Panc1 (cell line): ENCODE measurements at regions not wholly inside any gene's neighbourhood (a gene's known extent, or its start where the extent isn't known, plus 50 kb on each side); places are given as distances from the start of the nearest gene placed in this dataset.

ENCODE experiments used
- ATAC-seq: fragments of 200-7000 bp; cut with Tn5 transposase; 2 replicates; pipeline ENCODE4 v1.9.1; 2020; ENCODE audit warnings: mild to moderate bottlenecking, moderate library complexity
- BruUV-seq: library from RNA; stranded (reverse); fragments of 400-500 nt; replicated peaks from 2 replicates; lab custom pipeline; 2021; lab: Mats Ljungman, UMichigan
- CTCF ChIA-PET: fragments of 300-600 bp; sonication (Branson Sonifier 250); formaldehyde crosslinking; loops from one replicate; lab custom pipeline; 2022; ENCODE audit warnings: antibody characterized with exemption; lab: Charles Lee
- POLR2A ChIA-PET: fragments of 300-600 bp; sonication (Branson Sonifier 250); formaldehyde crosslinking; loops from one replicate; lab custom pipeline; 2022; ENCODE audit warnings: antibody characterized with exemption; lab: Charles Lee
- DNase-seq: peaks from one replicate; pipeline ENCODE4 v3.0.0-alpha.2; 2010; ENCODE audit warnings: low read depth, low spot score
- H3K27ac ChIP-seq: 2 replicates; pipeline ENCODE4 v1.5.1; 2011; ENCODE audit warnings: mild to moderate bottlenecking, low read length, inconsistent platforms
- H3K27me3 ChIP-seq: fragments of 200-500 bp; sonication (Bioruptor generic); 2 replicates; pipeline ENCODE4 v1.6.0; 2014; ENCODE audit warnings: low read length, inconsistent platforms; ENCODE audit not compliant: control insufficient read depth, insufficient read depth
- H3K36me3 ChIP-seq: fragments of 200-500 bp; sonication (Bioruptor generic); 2 replicates; pipeline ENCODE4 v1.5.1; 2014; ENCODE audit warnings: inconsistent platforms, mild to moderate bottlenecking, low read length, moderate library complexity; ENCODE audit not compliant: control insufficient read depth, insufficient read depth
- H3K4me1 ChIP-seq: 2 replicates; pipeline ENCODE4 v1.5.1; 2011; ENCODE audit warnings: inconsistent platforms, mild to moderate bottlenecking, low read length, moderate library complexity; ENCODE audit not compliant: control insufficient read depth, insufficient read depth
- H3K4me3 ChIP-seq, 2 experiments: 2 replicates each; pipeline ENCODE4 v1.5.1; 2011 to 2012; ENCODE audit warnings: low read depth in 2 of 2, low read length in 2 of 2, mild to moderate bottlenecking in 2 of 2, inconsistent platforms in 1 of 2, moderate library complexity in 1 of 2
- H3K9me3 ChIP-seq: fragments of 200-500 bp; sonication (Bioruptor generic); 2 replicates; pipeline ENCODE4 v1.5.1; 2014; ENCODE audit warnings: low read depth, mild to moderate bottlenecking, inconsistent platforms, low read length, moderate library complexity; ENCODE audit not compliant: control insufficient read depth, insufficient read depth
- POLR2AphosphoS5 ChIP-seq: IDR thresholded peaks from 2 replicates; pipeline ENCODE4 v1.6.1; 2012; ENCODE audit warnings: mild to moderate bottlenecking, low read depth, low read length, moderate library complexity
- SIN3A ChIP-seq: IDR thresholded peaks from 2 replicates; pipeline ENCODE4 v1.6.1; 2012; ENCODE audit warnings: low read depth, mild to moderate bottlenecking, low read length, moderate library complexity, borderline replicate concordance; ENCODE audit not compliant: insufficient read depth
- TCF7L2 ChIP-seq: IDR thresholded peaks from 2 replicates; pipeline ENCODE4 v1.6.1; 2011; ENCODE audit warnings: mild to moderate bottlenecking, low read depth, low read length, inconsistent platforms
- in situ Hi-C: cut with HindIII; loops from 2 replicates; pipeline ENCODE4 v1.10.0; 2016; ENCODE audit warnings: low sequenced_read_pairs, low pct_unique_long_range_greater_than_20kb
- intact Hi-C: fragments of 100-400 bp; cut with micrococcal nuclease; formaldehyde crosslinking; loops from one replicate; pipeline ENCODE4 v1.10.0; 2022; ENCODE audit not compliant: unreplicated experiment
- TF ChIP-seq, protein P1 (sequence below): fragments of 450-650 bp; IDR thresholded peaks from 2 replicates; pipeline ENCODE4 v1.5.1; 2017; ENCODE audit warnings: mild to moderate bottlenecking
- TF ChIP-seq, protein P2 (sequence below), 2 experiments: IDR thresholded peaks; 2 replicates each; pipeline ENCODE4 v1.6.1; 2011 to 2012; ENCODE audit warnings: low read depth in 2 of 2, control low read depth in 1 of 2, low read length in 1 of 2, mild to moderate bottlenecking in 1 of 2, moderate library complexity in 1 of 2; ENCODE audit not compliant: insufficient read depth in 1 of 2

DNA sequence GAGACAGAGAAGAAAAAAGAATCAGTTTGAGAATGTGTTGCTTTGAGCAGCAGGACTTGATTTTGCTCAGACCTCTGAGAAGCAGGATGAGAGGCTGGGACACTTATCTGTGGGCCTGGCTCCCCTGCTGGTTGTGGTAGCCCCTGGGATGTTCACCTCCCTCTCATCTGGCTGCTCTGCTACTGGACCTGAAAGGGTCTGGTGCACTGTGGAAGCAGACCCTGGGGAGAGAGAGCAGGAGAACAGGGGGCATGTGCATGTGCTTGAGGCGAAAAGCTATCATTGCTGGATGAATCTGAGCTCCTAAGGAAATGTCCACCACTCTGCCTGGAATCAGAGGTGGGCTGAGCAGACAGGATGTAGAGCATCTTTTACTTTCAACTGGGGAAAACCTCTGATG is 161.1 kb downstream of the SCP2D1 start:
- CTCF ChIA-PET, result no interaction called here
- Histone ChIP-seq H3K4me3 (no peak overlapping the region), H3K36me3 (no peaks in the 10 kb centered on the region), H3K9me3 (no peaks in the 10 kb centered on the region), H3K4me1 (no peaks in the 10 kb centered on the region), H3K27me3 (no peaks in the 10 kb centered on the region), H3K27ac (no peak overlapping the region)
- BruUV-seq, result no TSS peak
- TF ChIP-seq SIN3A (no peak), POLR2AphosphoS5 (no peak), TCF7L2 (no peak)
- TF ChIP-seq, protein P1, sequence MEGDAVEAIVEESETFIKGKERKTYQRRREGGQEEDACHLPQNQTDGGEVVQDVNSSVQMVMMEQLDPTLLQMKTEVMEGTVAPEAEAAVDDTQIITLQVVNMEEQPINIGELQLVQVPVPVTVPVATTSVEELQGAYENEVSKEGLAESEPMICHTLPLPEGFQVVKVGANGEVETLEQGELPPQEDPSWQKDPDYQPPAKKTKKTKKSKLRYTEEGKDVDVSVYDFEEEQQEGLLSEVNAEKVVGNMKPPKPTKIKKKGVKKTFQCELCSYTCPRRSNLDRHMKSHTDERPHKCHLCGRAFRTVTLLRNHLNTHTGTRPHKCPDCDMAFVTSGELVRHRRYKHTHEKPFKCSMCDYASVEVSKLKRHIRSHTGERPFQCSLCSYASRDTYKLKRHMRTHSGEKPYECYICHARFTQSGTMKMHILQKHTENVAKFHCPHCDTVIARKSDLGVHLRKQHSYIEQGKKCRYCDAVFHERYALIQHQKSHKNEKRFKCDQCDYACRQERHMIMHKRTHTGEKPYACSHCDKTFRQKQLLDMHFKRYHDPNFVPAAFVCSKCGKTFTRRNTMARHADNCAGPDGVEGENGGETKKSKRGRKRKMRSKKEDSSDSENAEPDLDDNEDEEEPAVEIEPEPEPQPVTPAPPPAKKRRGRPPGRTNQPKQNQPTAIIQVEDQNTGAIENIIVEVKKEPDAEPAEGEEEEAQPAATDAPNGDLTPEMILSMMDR, result no peak
- TF ChIP-seq, protein P2, sequence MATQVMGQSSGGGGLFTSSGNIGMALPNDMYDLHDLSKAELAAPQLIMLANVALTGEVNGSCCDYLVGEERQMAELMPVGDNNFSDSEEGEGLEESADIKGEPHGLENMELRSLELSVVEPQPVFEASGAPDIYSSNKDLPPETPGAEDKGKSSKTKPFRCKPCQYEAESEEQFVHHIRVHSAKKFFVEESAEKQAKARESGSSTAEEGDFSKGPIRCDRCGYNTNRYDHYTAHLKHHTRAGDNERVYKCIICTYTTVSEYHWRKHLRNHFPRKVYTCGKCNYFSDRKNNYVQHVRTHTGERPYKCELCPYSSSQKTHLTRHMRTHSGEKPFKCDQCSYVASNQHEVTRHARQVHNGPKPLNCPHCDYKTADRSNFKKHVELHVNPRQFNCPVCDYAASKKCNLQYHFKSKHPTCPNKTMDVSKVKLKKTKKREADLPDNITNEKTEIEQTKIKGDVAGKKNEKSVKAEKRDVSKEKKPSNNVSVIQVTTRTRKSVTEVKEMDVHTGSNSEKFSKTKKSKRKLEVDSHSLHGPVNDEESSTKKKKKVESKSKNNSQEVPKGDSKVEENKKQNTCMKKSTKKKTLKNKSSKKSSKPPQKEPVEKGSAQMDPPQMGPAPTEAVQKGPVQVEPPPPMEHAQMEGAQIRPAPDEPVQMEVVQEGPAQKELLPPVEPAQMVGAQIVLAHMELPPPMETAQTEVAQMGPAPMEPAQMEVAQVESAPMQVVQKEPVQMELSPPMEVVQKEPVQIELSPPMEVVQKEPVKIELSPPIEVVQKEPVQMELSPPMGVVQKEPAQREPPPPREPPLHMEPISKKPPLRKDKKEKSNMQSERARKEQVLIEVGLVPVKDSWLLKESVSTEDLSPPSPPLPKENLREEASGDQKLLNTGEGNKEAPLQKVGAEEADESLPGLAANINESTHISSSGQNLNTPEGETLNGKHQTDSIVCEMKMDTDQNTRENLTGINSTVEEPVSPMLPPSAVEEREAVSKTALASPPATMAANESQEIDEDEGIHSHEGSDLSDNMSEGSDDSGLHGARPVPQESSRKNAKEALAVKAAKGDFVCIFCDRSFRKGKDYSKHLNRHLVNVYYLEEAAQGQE (IDR thresholded peaks at IDR 0.05; ENCODE audit: insufficient read depth in 1 of 2, low read depth in 2 of 2, low read length in 1 of 2), result no peak
- in situ Hi-C loops (no loop called here), intact Hi-C loops (no loop called here)
- ATAC-seq, result no peak
- POLR2A ChIA-PET, result no interaction called here
- DNase-seq, result no peak

DNA sequence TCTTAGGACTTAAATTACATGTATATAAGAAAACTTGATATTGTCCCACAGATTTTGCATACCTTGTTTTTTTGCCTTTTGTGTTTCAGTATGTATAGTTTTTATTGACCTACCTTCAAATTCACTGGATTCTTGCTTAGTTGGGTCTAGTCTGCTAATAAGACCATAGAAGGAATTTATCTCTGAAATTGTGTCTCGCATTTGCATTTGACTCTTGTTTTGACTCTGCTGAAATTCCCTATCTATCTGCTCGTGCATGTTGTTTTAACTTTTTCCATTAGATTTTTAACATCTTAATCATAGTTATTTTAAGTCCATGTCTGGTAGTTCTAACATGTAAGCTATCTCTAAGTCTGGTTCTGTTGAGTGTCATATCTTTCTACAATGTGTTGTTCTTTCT is 163.9 kb downstream of the SCP2D1 start:
- no peaks in the 10 kb centered on the region for H3K36me3 ChIP-seq
- H3K9me3 ChIP-seq, result no peaks in the 10 kb centered on the region
- in situ Hi-C loops (no loop called here), intact Hi-C loops (no loop called here)
- ChIA-PET POLR2A (no interaction called here), CTCF (no interaction called here)
- H3K27me3 ChIP-seq, result no peaks in the 10 kb centered on the region
- ATAC-seq (no peak), DNase-seq (no peak)
- BruUV-seq, result no TSS peak
- TF ChIP-seq, protein P2 (IDR thresholded peaks at IDR 0.05; ENCODE audit: insufficient read depth in 1 of 2, low read depth in 2 of 2, low read length in 1 of 2), result no peak
- no peak overlapping the region for H3K27ac ChIP-seq
- H3K4me3 ChIP-seq, result no peak overlapping the region
- H3K4me1 ChIP-seq, result no peaks in the 10 kb centered on the region
